Left lung (tissue), 4 donors: ENCODE measurements at regions not wholly inside any gene's neighbourhood (a gene's known extent, or its start where the extent isn't known, plus 50 kb on each side); places are given as distances from the start of the nearest gene placed in this dataset.
A peak's percentile ranks its signal among the peaks of the same experiment; 100 is the strongest.
"Not testable (repeated sequence)": the region's sequence is repeated elsewhere in the genome, so short reads cannot be mapped to it uniquely, and the experiment has no call there.

ENCODE experiments used
- ATAC-seq: fragments of 200-7000 bp; cut with Tn5 transposase; one replicate; pipeline ENCODE4 v1.9.1; 2020; ENCODE audit warnings: moderate library complexity
- DNase-seq, 4 donors: peaks; one replicate each; pipeline ENCODE4 v3.0.0-alpha.2; 2013 to 2020
- H3K27ac ChIP-seq, 2 donors: fragments of 200-600 bp; sonication (generic) in 1 of 2; one replicate each; pipeline versions ENCODE4 v1.5.0 to v1.8.0; 2020 to 2021
- H3K27me3 ChIP-seq, 2 donors: fragments of 200-600 bp; sonication (generic) in 1 of 2; one replicate each; pipeline versions ENCODE4 v1.5.0 to v1.8.0; 2020 to 2021
- H3K36me3 ChIP-seq, 2 donors: fragments of 200-600 bp; sonication (generic) in 1 of 2; one replicate each; pipeline versions ENCODE4 v1.5.0 to v1.8.0; 2020 to 2021
- H3K4me1 ChIP-seq, 2 donors: fragments of 200-600 bp; one replicate each; pipeline ENCODE4 v1.8.0; 2021
- H3K4me3 ChIP-seq, 2 donors: fragments of 200-600 bp; sonication (generic) in 1 of 2; one replicate each; pipeline versions ENCODE4 v1.5.0 to v1.8.0; 2020 to 2021; ENCODE audit warnings: mild to moderate bottlenecking in 1 of 2
- H3K9me3 ChIP-seq, 2 donors: fragments of 200-600 bp; sonication (generic) in 1 of 2; one replicate each; pipeline versions ENCODE4 v1.5.0 to v1.8.0; 2020 to 2021
- CTCF ChIP-seq, 2 donors: fragments of 200-600 bp; sonication (generic) in 1 of 2; IDR thresholded peaks; one replicate each; pipeline versions ENCODE4 v1.5.0 to v1.8.0; 2021; ENCODE audit warnings: antibody characterized with exemption in 2 of 2
- intact Hi-C, 2 donors: fragments of 100-400 bp; cut with DNase I; formaldehyde crosslinking; loops; one replicate each; pipeline versions ENCODE4 v1.11.2 to v1.14.2; 2022
- donor health status: DM: no; HTN: yes; CAD: no.
- donor health status: DM: no; HTN: no; CAD: no.

GRCh38 chr4:189664693-189665250, 275.9 kb upstream of the FRG1 start:
- no peaks in the 10 kb centered on the region for H3K27me3 ChIP-seq
- H3K36me3 ChIP-seq = no peaks in the 10 kb centered on the region
- H3K9me3 ChIP-seq = no peaks in the 10 kb centered on the region
- no peak for ATAC-seq
- intact Hi-C loops = no loop called here
- no peaks in the 10 kb centered on the region for H3K4me1 ChIP-seq
- no peak overlapping the region for H3K4me3 ChIP-seq
- peak in 1 of 4 donors; percentile 73 for DNase-seq
- TF ChIP-seq CTCF (IDR thresholded peaks at IDR 0.05) = no peak
- H3K27ac ChIP-seq = no peak overlapping the region

- ATAC-seq, H3K27me3 ChIP-seq, H3K4me1 ChIP-seq, intact Hi-C loops, H3K27ac ChIP-seq, H3K9me3 ChIP-seq, H3K36me3 ChIP-seq, H3K4me3 ChIP-seq: not testable (repeated sequence)
- peak in 1 of 4 donors; percentile 59 for DNase-seq
Observed at GRCh38 chr4:189665712-189666305, 274.9 kb upstream of the FRG1 start.

- H3K27ac ChIP-seq, H3K4me3 ChIP-seq, H3K4me1 ChIP-seq, intact Hi-C loops, ATAC-seq, H3K36me3 ChIP-seq, H3K27me3 ChIP-seq, H3K9me3 ChIP-seq: not testable (repeated sequence)
- DNase-seq = peak in 1 of 4 donors; percentile 22
Observed at GRCh38 chr4:189667386-189667785, 273.3 kb upstream of the FRG1 start.

- H3K4me3 ChIP-seq, DNase-seq, H3K27me3 ChIP-seq, H3K36me3 ChIP-seq, H3K4me1 ChIP-seq, ATAC-seq, intact Hi-C loops, H3K27ac ChIP-seq, H3K9me3 ChIP-seq: not testable (repeated sequence)
Observed at GRCh38 chr4:189697675-189698245, 242.9 kb upstream of the FRG1 start.

GRCh38 chr4:189703000-189703399, 237.7 kb upstream of the FRG1 start:
- H3K4me3 ChIP-seq, intact Hi-C loops, H3K27ac ChIP-seq, DNase-seq, H3K36me3 ChIP-seq, H3K4me1 ChIP-seq, ATAC-seq, H3K27me3 ChIP-seq, H3K9me3 ChIP-seq: not testable (repeated sequence)

GRCh38 chr4:189706821-189707220, 233.9 kb upstream of the FRG1 start:
- not testable (repeated sequence) for H3K27me3 ChIP-seq, ATAC-seq, H3K27ac ChIP-seq

GRCh38 chr4:189707227-189707626, 233.4 kb upstream of the FRG1 start:
- DNase-seq, H3K27ac ChIP-seq, H3K9me3 ChIP-seq, H3K4me3 ChIP-seq, H3K27me3 ChIP-seq, intact Hi-C loops, H3K36me3 ChIP-seq, ATAC-seq, H3K4me1 ChIP-seq: not testable (repeated sequence)

More at GRCh38 chr4:189706821-189707220, 233.9 kb upstream of the FRG1 start:
- intact Hi-C loops, H3K4me3 ChIP-seq, H3K36me3 ChIP-seq, DNase-seq, H3K4me1 ChIP-seq, H3K9me3 ChIP-seq: not testable (repeated sequence)

- H3K4me1 ChIP-seq, H3K27ac ChIP-seq, DNase-seq, H3K4me3 ChIP-seq, H3K9me3 ChIP-seq, ATAC-seq, H3K36me3 ChIP-seq, H3K27me3 ChIP-seq, intact Hi-C loops: not testable (repeated sequence)
Observed at GRCh38 chr4:189711956-189712355, 228.7 kb upstream of the FRG1 start.

GRCh38 chr4:189721016-189721993, 219.4 kb upstream of the FRG1 start:
- intact Hi-C loops, H3K27ac ChIP-seq, H3K4me1 ChIP-seq, H3K9me3 ChIP-seq, DNase-seq, H3K36me3 ChIP-seq, H3K27me3 ChIP-seq, ATAC-seq, H3K4me3 ChIP-seq: not testable (repeated sequence)

GRCh38 chr4:189722324-189723003, 218.2 kb upstream of the FRG1 start:
- DNase-seq = peak in 3 of 4 donors; percentile 7 to 62 (median 48)
- H3K4me3 ChIP-seq, H3K36me3 ChIP-seq, H3K27ac ChIP-seq, H3K27me3 ChIP-seq, intact Hi-C loops, H3K4me1 ChIP-seq, H3K9me3 ChIP-seq: not testable (repeated sequence)
- peak; percentile 37 for ATAC-seq

GRCh38 chr4:189727982-189728638, 212.6 kb upstream of the FRG1 start:
- H3K36me3 ChIP-seq, intact Hi-C loops, H3K4me1 ChIP-seq, H3K4me3 ChIP-seq, H3K9me3 ChIP-seq, H3K27me3 ChIP-seq, H3K27ac ChIP-seq, ATAC-seq, DNase-seq: not testable (repeated sequence)
